ENCODE measurements at regions not wholly inside any gene's neighbourhood (a gene's known extent, or its start where the extent isn't known, plus 50 kb on each side); places are given as distances from the start of the nearest gene placed in this dataset.

DNA sequence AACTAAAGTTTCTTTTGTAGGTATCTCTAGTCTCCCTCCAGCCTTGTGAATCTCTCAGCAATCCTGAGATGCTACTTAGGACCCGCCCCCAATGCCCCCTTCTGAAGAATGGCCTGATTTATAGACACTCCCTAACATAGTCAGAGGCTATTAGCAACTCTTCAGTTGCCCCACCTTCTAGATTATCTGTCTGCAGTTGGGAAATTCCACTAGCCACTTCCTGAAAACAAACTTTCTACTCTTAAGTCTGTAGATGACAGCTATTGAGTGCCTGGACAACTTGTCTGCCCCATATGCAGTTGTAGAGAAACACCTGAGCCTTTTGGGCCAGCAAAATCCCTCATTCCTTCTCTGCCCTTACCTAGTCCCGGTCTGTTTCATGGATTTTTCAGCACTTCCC, 188.2 kb upstream of the PREP start:
- Histone ChIP-seq H3K4me3 (ENCODE audit: low read depth, low read length) (no peak overlapping the region), H3K36me3 (ENCODE audit: control insufficient read depth, insufficient read depth, low read length) (no peaks in the 10 kb centered on the region), H3K27me3 (ENCODE audit: control insufficient read depth, insufficient read depth, low read length) (no peaks in the 10 kb centered on the region)
- DNase-seq (ENCODE audit: low read depth): no peak
- TF ChIP-seq, protein P1, sequence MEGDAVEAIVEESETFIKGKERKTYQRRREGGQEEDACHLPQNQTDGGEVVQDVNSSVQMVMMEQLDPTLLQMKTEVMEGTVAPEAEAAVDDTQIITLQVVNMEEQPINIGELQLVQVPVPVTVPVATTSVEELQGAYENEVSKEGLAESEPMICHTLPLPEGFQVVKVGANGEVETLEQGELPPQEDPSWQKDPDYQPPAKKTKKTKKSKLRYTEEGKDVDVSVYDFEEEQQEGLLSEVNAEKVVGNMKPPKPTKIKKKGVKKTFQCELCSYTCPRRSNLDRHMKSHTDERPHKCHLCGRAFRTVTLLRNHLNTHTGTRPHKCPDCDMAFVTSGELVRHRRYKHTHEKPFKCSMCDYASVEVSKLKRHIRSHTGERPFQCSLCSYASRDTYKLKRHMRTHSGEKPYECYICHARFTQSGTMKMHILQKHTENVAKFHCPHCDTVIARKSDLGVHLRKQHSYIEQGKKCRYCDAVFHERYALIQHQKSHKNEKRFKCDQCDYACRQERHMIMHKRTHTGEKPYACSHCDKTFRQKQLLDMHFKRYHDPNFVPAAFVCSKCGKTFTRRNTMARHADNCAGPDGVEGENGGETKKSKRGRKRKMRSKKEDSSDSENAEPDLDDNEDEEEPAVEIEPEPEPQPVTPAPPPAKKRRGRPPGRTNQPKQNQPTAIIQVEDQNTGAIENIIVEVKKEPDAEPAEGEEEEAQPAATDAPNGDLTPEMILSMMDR (IDR thresholded peaks at IDR 0.05; ENCODE audit: insufficient read depth, low read length, poor library complexity, severe bottlenecking): no peak

DNA sequence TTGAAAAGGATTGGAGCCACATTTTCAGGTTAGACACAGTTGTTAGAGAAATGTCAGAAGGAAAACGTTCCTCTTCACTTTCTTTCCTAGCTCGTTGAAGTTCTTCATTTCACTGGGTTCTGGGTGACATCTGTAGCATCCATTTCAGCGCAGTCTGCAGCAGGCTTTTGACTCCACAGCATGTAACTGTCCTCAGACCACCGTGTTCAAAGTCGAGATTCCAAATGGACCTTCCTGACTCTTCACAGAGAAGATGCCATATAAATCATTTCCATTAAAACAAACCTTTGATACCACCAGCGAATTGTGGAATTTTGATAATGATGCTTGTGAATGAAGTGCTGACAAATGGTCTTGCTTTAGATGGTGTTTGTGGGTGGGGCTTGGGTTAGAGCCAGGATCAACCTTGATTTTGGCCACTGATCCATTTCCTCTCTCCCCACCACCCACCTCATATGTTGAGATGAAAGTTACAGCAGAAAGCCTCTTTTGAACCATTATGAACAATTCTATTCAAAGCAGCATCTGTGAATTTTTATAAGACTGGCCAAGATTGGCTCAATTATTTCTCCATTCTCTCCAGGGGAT, 185.3 kb upstream of the PREP start:
- H3K27me3 ChIP-seq (ENCODE audit: control insufficient read depth, insufficient read depth, low read length): no peaks in the 10 kb centered on the region
- DNase-seq (ENCODE audit: low read depth): no peak
- TF ChIP-seq, protein P1 (IDR thresholded peaks at IDR 0.05; ENCODE audit: insufficient read depth, low read length, poor library complexity, severe bottlenecking): no peak
- no peaks in the 10 kb centered on the region for H3K36me3 ChIP-seq (ENCODE audit: control insufficient read depth, insufficient read depth, low read length)
- no peak overlapping the region for H3K4me3 ChIP-seq (ENCODE audit: low read depth, low read length)

DNA sequence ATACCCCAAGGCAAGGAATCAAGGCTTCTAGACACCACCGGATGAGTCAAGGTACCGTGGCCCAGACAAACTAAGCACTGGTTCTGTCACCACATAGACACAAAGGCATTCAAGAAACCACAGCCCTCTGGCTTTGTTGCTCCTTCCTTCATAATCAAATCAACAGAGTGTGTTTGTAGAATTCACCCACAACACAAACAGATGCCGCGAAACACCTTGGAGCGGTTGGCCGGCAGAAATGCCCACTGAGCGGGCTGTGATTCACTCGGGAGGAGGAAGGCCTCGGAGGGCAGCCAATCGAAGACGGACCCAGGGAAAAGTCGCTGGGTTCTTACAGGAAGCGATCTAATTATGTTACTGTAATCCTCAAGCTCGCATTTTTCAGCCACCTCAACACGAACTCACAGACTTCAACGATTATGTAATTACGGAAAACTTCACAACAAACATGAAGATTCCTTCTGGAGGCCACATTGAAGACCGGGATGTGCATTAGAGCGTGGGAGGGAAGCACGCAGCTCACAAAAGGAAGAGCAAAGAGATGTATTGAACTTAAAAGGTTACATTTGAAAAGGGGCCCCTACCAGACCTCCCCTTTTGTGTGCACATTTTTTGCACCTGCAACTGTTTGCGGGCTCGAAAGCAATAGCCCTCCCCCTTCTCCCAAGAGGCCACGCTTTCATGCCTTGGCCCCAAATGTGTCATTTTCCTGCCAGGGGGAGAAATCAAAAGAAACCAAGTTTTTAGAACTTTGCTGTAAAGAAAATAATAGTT, 184.7 kb upstream of the PREP start:
- DNase-seq (ENCODE audit: low read depth): no peak
- Histone ChIP-seq H3K36me3 (ENCODE audit: control insufficient read depth, insufficient read depth, low read length) (no peaks in the 10 kb centered on the region), H3K27me3 (ENCODE audit: control insufficient read depth, insufficient read depth, low read length) (no peaks in the 10 kb centered on the region), H3K4me3 (ENCODE audit: low read depth, low read length) (no peak overlapping the region)
- TF ChIP-seq, protein P1 (IDR thresholded peaks at IDR 0.05; ENCODE audit: insufficient read depth, low read length, poor library complexity, severe bottlenecking): no peak

DNA sequence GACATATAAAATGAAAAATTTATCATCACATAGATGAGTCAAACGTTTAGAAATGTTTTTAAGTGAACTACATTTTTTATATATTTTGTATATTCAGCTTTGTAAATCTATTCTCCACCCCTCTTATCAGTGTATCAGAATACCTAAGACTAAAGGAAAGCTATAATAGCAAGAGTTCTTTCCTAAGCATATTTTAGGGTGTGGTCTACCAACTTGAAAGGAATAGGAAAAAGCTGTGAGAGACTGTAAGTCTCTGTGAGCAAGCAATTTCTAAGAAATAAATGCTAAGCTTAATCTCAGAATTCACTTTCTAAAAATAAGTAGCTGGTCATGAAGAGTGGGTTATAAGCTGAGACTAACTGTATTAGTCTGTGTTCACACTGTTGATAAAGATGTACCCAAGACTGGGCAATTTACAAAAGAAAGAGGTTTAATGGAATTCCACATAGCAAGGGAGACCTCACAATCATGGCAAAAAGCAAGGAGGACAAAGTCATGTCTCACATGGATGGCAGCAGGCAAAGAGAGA, 175.4 kb upstream of the PREP start:
- DNase-seq (ENCODE audit: low read depth): no peak
- no peaks in the 10 kb centered on the region for H3K27me3 ChIP-seq (ENCODE audit: control insufficient read depth, insufficient read depth, low read length)
- TF ChIP-seq, protein P1 (IDR thresholded peaks at IDR 0.05; ENCODE audit: insufficient read depth, low read length, poor library complexity, severe bottlenecking): no peak
- H3K36me3 ChIP-seq (ENCODE audit: control insufficient read depth, insufficient read depth, low read length): no peaks in the 10 kb centered on the region
- no peak overlapping the region for H3K4me3 ChIP-seq (ENCODE audit: low read depth, low read length)

DNA sequence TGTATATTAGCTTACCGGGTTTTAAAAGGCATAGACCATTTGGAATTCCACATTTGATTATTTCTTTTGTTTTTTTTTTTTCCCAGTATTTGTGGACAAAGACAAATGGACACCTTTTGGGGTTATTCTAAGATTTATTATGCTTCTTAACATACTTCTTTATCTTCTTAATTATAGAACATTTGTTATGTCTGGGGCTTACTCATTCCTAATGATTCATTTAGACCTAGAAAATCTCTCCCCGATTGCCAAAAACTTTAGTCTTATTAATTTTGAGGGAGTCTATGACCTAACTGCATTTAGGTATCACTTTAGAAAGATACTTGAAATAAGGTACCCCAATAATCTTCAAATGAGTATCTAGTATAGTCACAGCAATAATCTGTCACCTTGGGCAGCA, 170.7 kb upstream of the PREP start:
- TF ChIP-seq, protein P1 (IDR thresholded peaks at IDR 0.05; ENCODE audit: insufficient read depth, low read length, poor library complexity, severe bottlenecking): no peak
- no peak for DNase-seq (ENCODE audit: low read depth)
- Histone ChIP-seq H3K27me3 (ENCODE audit: control insufficient read depth, insufficient read depth, low read length) (no peaks in the 10 kb centered on the region), H3K36me3 (ENCODE audit: control insufficient read depth, insufficient read depth, low read length) (no peaks in the 10 kb centered on the region), H3K4me3 (ENCODE audit: low read depth, low read length) (no peak overlapping the region)
